WERI-Rb-1 (cell line): ENCODE measurements at regions not wholly inside any gene's neighbourhood (a gene's known extent, or its start where the extent isn't known, plus 50 kb on each side); places are given as distances from the start of the nearest gene placed in this dataset.

Source experiments
- DNase-seq: peaks from one replicate; pipeline ENCODE4 v3.0.0-alpha.2; 2020
- H3K27ac ChIP-seq: fragments of 250-450 bp; sonication (Bioruptor Pico); 2 replicates; pipeline ENCODE4 v1.5.1; 2020; ENCODE audit warnings: mild to moderate bottlenecking, moderate library complexity
- H3K27me3 ChIP-seq: fragments of 250-450 bp; sonication (Bioruptor Pico); 2 replicates; pipeline ENCODE4 v1.5.1; 2021; ENCODE audit warnings: mild to moderate bottlenecking, low read depth, moderate library complexity; ENCODE audit not compliant: insufficient read depth, severe bottlenecking
- H3K36me3 ChIP-seq: fragments of 250-450 bp; sonication (Bioruptor Pico); 2 replicates; pipeline ENCODE4 v1.5.1; 2020; ENCODE audit warnings: mild to moderate bottlenecking, moderate library complexity
- H3K4me3 ChIP-seq: 2 replicates; pipeline ENCODE4 v1.5.1; 2011; ENCODE audit warnings: low read depth, mild to moderate bottlenecking, control low read depth, low read length
- H3K9me3 ChIP-seq: fragments of 250-450 bp; sonication (Bioruptor Pico); 2 replicates; pipeline ENCODE4 v1.5.1; 2021; ENCODE audit warnings: mild to moderate bottlenecking, moderate library complexity; ENCODE audit not compliant: severe bottlenecking
- TF ChIP-seq, protein P1 (sequence below): IDR thresholded peaks from 2 replicates; pipeline ENCODE4 v1.5.1; 2011; ENCODE audit warnings: low read depth, mild to moderate bottlenecking, control low read depth, inconsistent platforms, low read length

DNA sequence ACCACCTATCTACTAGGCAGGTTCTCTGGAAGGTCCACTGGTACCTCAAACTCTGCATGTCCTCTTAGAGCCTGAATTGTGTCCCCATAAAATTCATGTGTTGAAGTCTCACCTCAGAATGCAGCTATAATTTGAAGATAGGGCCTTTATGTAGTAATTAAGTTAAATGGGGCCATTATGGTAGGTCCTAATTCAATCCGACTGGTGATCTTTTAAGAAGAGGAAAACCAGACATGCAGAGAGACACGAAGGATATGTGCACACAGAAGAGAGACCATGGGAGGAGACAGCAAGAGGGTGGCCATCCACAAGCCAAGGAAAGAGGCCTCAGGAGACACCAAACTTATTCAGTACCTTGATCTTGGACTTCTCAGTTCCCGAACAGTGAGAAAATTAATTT lies 345.4 kb downstream of the ENC1 start:
- H3K4me3 ChIP-seq = no peak overlapping the region
- no peak for DNase-seq
- no peaks in the 10 kb centered on the region for H3K27me3 ChIP-seq
- no peaks in the 10 kb centered on the region for H3K36me3 ChIP-seq
- TF ChIP-seq, protein P1, sequence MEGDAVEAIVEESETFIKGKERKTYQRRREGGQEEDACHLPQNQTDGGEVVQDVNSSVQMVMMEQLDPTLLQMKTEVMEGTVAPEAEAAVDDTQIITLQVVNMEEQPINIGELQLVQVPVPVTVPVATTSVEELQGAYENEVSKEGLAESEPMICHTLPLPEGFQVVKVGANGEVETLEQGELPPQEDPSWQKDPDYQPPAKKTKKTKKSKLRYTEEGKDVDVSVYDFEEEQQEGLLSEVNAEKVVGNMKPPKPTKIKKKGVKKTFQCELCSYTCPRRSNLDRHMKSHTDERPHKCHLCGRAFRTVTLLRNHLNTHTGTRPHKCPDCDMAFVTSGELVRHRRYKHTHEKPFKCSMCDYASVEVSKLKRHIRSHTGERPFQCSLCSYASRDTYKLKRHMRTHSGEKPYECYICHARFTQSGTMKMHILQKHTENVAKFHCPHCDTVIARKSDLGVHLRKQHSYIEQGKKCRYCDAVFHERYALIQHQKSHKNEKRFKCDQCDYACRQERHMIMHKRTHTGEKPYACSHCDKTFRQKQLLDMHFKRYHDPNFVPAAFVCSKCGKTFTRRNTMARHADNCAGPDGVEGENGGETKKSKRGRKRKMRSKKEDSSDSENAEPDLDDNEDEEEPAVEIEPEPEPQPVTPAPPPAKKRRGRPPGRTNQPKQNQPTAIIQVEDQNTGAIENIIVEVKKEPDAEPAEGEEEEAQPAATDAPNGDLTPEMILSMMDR = no peak
- no peaks in the 10 kb centered on the region for H3K9me3 ChIP-seq
- H3K27ac ChIP-seq = no peak overlapping the region

DNA sequence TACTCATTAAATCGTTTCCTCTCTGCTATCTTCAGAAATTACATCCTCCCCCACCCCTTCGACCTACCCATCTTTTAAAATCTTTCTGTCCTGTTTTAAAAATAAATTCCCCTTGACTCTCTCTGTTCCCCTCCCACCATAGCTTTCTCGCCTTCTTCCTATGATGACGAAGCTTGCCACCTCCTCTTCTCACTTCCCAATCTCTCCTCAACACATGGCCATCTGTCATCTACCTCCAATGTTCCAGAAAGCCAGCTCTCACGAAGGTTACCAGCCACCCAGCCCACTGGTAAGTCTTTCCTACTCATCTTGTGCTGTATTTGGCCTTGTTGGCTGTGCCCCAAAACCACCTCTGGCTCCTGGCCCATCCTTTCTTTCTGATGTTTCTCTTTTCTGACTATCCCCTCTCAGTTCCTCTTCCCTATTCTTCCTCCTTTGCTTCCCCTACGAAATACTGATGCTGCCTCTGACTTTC lies 346.3 kb downstream of the ENC1 start:
- Histone ChIP-seq H3K9me3 (no peaks in the 10 kb centered on the region), H3K27ac (no peak overlapping the region), H3K36me3 (no peaks in the 10 kb centered on the region), H3K4me3 (no peak overlapping the region), H3K27me3 (no peaks in the 10 kb centered on the region)
- DNase-seq = no peak
- TF ChIP-seq, protein P1 = no peak

DNA sequence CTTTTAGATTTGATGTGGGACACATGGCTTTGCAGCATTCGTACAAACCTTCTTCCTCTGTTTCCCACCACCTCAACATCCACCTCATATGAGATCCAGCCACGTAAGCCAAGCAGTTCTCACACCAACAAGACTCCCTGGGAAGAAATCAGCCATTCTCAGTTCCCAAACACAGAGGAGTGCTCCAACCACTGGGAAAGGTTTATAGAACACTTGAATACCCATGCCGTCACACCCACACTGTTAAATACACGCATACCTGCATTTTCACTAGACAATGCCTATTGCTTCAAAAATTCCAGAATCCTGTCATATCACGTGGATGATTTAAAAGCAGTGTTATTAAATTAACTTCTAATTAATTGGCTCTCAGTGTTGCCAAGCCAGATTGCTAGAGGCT lies 347.3 kb downstream of the ENC1 start:
- H3K36me3 ChIP-seq = no peaks in the 10 kb centered on the region
- no peak overlapping the region for H3K27ac ChIP-seq
- H3K4me3 ChIP-seq = no peak overlapping the region
- H3K9me3 ChIP-seq = no peaks in the 10 kb centered on the region
- TF ChIP-seq, protein P1 = no peak
- DNase-seq = no peak
- no peaks in the 10 kb centered on the region for H3K27me3 ChIP-seq

DNA sequence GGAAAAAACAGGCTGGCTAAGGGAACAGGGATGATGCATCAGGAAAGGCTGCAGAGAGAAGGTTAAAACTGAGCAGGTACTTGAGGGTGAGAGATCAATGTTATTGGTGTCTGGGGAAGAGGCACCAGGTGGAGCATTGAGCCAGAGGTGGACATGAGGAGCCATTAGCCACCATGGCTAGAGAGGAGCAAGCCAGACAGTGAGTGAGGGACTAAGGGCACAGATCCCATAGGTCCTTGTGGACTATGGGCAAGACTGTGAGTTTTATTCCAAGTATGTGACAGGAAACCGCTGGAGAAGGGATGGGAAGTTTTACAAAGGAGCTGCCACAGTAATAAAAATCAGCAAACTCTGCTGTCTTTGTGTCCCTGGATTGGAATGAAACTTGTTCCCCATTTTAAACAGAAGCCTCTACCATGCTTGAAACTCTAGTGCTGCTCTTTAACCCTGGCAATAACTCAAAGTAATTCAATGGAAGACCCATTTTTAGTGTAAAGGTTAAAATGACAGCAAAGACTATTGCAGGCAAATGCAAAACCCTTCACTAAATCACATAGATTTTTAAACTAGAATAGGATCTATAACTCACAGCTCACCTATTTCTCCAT lies 349.8 kb downstream of the ENC1 start:
- H3K9me3 ChIP-seq = no peaks in the 10 kb centered on the region
- TF ChIP-seq, protein P1 = no peak
- no peak for DNase-seq

DNA sequence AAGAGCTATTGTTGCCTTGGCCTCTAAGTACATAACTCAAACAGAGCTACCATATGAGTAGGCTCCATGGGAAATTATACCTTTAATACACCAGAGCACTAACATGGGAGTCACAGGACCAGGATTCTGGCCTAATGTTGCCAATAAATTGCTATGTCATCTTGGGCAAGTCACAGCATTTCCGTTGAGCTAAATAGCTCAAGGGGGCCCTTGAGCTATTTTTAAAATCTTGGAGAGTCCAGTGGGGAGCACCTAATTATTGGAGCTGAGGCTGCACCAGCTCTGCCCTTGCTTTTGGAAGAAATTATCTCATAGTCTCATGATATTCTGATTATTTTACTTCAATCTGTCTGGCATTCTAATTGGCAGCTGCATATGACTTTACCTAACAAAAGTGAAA lies 350.8 kb downstream of the ENC1 start:
- no peaks in the 10 kb centered on the region for H3K27me3 ChIP-seq
- H3K9me3 ChIP-seq = no peaks in the 10 kb centered on the region
- TF ChIP-seq, protein P1 = no peak
- DNase-seq = no peak
- no peak overlapping the region for H3K4me3 ChIP-seq
- H3K36me3 ChIP-seq = no peaks in the 10 kb centered on the region
- H3K27ac ChIP-seq = no peak overlapping the region

More for the DNA sequence above, 349.8 kb downstream of the ENC1 start:
- Histone ChIP-seq H3K4me3 (no peak overlapping the region), H3K36me3 (no peaks in the 10 kb centered on the region), H3K27ac (no peak overlapping the region), H3K27me3 (no peaks in the 10 kb centered on the region)

DNA sequence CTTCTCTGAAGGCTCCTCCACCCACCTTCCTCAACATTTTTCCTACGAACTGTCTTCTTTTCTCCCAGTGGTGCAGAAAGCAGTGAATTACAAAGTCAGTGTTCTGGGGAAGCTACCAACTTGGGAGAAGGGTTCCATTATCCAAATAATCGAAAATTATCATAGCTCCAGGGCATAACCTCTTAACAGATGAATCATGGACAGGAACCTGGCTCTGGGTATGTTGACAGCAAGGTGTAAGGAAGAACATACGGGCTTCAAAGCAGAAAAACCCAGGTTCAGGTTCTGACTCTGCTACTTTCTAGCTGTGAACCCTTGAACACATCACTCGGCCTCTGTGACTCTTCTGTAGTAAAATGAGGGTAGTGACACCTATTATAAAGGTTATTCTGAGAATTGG lies 351.3 kb downstream of the ENC1 start:
- no peaks in the 10 kb centered on the region for H3K36me3 ChIP-seq
- no peak overlapping the region for H3K27ac ChIP-seq
- TF ChIP-seq, protein P1 = no peak
- no peak for DNase-seq
- H3K27me3 ChIP-seq = no peaks in the 10 kb centered on the region
- no peak overlapping the region for H3K4me3 ChIP-seq
- no peaks in the 10 kb centered on the region for H3K9me3 ChIP-seq
